Fibroblast of skin of right biceps (primary cell): ENCODE measurements at regions not wholly inside any gene's neighbourhood (a gene's known extent, or its start where the extent isn't known, plus 50 kb on each side); places are given as distances from the start of the nearest gene placed in this dataset.
"Not testable (repeated sequence)": the region's sequence is repeated elsewhere in the genome, so short reads cannot be mapped to it uniquely, and the experiment has no call there.

ENCODE experiments used
- DNase-seq: peaks from one replicate; pipeline ENCODE4 v3.0.0-alpha.2; 2013

DNA sequence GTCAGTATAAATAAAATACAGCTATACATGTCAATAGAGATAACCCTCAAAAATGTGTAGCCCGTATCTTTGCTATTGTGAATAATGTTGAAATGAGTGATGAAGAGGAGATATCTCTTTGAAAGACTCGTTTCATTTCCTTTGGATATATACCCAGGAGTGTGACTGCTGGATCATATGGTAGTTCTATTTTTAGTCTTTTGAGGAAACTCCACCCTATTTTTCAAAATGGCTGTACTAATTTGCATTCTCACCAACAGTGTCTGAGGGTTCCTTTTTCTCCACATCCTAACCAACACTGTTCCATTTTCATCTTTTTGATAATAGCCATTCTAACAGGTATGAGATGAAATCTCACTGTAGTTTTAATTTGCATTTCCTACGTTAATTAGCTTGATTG is 237.5 kb upstream of the GBE1 start:
- no peak for DNase-seq

GRCh38 chr3:81998139-81998755 is 236.8 kb upstream of the GBE1 start:
- peak; percentile 64 for DNase-seq

GRCh38 chr3:81997390-81997789 is 235.9 kb upstream of the GBE1 start:
- no peak for DNase-seq

GRCh38 chr3:81995329-81995728 is 233.9 kb upstream of the GBE1 start:
- DNase-seq: no peak

GRCh38 chr3:81989758-81990157 is 228.3 kb upstream of the GBE1 start:
- DNase-seq: no peak

DNA sequence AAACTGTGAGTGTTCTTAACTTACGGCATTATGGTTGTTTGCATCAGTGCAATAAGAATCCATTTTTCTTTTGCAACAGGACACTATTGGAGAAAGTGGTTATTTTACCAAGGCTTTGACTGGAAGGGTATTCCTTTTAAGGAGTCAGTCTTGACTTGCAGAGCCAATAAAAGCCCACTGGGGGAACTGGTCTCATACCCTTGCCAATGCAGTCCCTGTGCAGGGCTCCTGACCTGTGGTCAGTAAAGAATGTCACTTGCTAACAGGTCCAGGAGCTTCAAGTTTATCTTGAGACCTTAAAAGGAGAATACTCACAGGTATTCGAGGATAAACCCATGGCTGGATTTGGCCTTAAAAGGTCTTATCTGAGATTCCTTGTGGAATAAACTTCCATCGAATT is 227.8 kb upstream of the GBE1 start:
- no peak for DNase-seq

GRCh38 chr3:81987412-81987811 is 226.0 kb upstream of the GBE1 start:
- not testable (repeated sequence) for DNase-seq

GRCh38 chr3:81985996-81986723 is 224.7 kb upstream of the GBE1 start:
- no peak for DNase-seq

DNA sequence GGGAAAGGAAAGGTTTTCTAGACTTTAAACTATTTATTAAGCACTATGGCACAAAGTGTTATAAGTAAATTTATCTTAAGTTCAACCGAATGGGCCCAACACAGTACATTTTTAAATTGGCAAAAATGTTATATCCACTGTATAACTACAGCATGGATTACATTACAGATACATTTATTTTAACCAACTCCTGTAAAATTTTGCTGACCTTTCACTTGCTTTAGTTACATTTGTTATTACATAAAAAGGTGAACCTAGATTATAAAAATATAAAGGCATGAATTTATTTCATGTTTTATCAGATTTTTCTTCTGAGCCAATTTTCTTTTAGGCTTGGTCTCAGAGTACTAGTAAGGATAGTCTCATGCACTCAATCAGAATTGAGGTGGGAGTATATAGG is 221.9 kb upstream of the GBE1 start:
- DNase-seq: no peak

DNA sequence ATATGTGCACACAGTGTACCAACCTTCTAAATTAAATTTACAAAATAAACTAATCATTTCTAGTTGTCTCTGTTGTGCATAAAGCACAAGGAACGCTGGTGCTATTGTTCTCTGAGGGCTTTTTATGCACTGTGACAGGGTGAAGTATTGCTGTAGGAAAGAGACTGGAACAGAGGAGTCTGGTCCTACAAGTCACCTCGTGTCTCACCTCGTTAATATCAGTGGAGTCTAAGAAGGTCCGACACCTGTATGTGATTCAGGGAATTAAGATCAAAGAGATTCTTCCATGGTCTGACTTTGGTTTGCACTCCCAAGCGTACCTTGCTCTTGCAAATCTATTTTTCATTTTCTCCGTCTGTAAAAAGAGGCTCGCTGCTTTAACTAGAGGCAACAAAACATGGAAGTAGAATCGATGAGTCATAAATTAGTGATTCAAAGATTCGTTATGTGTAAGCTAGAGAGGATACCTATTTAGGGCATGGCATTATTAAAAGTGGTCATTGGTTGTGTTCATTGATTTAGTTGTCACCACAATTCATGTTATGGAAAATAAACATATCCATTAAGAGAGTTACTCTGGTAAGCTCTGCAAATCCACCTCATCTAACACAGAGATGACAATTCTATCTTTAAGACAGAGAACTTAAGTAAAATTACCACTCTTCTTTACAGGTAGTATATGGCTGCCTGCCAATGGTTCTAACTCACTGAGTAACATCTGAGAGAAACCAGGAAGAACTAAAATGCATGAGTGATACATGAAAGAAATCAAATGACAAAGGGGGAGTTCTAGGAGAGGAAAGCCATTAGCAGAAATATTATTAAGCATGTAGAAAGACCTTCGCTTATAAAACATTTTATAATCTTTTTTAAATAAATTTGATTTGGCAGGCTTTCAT is 219.4 kb upstream of the GBE1 start:
- peak; percentile 6 for DNase-seq

DNA sequence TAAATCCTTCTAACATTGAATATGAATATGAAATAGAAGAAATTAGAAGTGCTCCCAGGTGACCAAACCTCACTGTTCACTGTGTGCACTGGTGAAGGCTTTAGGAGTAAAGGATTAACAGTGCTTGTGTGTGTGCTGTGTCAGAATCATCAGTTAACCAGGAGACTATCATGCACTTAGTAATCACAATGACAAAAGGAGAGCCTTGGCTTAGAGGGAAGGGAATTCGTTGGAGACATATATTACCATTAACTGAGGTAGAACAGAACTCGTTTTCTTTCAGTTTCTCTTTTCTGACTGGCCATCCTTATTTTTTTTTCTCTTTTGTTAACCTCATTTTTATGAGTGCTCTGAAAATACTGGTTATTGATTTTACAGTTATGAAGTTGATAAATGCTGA is 213.3 kb upstream of the GBE1 start:
- DNase-seq: no peak

DNA sequence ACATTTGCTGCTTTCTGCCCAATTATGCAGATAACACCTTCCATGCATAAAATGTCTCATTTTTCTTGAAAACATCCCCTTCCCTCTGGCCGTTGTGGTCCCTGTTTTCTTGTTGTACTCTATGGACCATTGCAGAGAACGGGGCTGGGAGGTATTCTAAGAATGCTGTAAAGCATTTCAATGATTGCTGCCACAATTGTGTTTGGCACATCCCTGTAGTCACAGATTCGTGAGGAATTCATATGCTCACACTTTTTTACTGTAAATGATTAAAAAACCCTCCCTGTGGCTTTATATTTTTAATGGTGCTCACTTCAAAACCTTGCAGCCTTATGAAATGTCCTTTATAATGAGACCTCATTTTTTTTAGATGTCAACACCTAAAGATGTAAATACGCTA is 207.2 kb upstream of the GBE1 start:
- DNase-seq: peak; percentile 69

- peak; percentile 80 for DNase-seq
Observed at GRCh38 chr3:81967393-81967792, 205.9 kb upstream of the GBE1 start.

- DNase-seq: no peak
Observed at GRCh38 chr3:81965696-81966095, 204.3 kb upstream of the GBE1 start.

GRCh38 chr3:81962396-81962795 is 201.0 kb upstream of the GBE1 start:
- peak; percentile 32 for DNase-seq

- peak; percentile 87 for DNase-seq
Observed at GRCh38 chr3:81958972-81959640, 197.7 kb upstream of the GBE1 start.

DNA sequence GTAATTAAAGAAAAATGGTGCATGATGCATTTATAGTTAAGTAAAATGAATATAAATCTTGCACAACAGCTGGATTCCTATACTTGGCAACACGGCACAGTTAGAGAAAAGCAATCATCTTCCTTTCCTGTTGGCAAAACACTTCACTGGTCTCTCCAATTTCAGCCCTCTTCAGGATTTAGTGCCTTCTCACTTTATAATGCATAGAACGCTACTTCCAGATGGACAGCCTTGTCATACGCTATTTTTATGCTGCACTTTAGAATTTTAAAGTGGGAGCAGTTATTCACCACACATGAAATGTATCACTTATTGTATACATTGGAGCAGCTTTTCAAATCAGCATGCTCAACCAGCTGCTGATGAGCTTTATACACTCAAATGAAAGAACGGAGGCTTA is 194.4 kb upstream of the GBE1 start:
- DNase-seq: peak; percentile 16

GRCh38 chr3:81953111-81953510 is 191.7 kb upstream of the GBE1 start:
- no peak for DNase-seq

DNA sequence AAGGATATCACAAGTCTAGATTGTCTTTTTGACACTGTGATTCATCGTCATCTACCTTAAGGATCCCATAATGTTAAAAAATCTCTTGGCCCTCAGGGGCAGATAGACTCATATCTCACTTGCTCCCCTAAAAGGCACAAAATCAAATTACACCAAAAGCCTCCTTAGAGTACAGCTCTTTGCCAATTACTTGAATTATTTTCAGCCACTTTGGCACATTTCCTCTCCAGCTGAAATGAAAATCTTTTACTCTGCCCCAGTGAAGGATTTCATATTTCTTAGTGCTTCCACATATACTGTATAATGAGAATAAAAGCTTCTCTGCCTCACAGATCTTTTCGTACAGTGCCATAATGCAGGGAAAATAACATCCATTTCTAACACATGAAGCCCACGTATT is 190.7 kb upstream of the GBE1 start:
- DNase-seq: no peak

- no peak for DNase-seq
Observed at GRCh38 chr3:81951636-81952035, 190.2 kb upstream of the GBE1 start.

DNA sequence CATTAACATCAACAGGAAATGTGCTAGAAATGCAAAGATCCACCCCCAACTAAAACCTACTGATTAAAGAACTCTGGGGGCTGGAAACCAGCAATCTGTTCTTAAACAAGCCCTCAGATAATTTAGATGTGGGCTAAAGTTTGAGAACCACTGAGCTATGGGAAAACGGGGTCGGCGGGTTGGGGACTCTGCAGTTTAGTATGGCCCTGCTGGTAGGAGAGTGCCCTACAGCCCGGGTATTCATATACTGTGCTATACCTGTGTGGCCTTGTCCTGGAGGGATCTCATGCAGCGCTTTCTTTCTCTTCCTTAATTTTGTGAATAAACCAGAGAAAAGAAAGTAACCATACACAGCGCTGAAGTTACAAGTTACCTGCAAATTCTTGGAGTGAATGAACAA is 189.7 kb upstream of the GBE1 start:
- no peak for DNase-seq

DNA sequence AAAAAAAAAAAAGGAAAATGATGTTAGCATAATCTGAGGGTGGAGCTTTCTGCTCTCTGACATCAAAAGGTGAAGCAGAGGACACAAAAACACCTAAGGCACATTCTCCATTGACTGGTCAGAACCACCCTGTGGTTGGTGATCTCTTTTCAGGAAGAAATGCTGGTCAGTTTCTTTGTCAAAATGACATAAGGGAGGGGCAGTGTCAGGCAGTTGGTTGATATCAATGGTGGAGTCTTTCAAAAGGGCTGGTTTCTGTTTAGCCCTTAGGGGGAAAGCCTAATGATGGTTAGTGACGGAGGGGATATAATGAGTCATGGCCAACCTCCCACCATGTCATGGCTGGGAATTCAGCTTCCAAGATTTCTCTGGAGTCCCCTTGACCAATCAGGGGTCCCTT is 185.9 kb upstream of the GBE1 start:
- DNase-seq: no peak

- no peak for DNase-seq
Observed at GRCh38 chr3:81938681-81939080, 177.2 kb upstream of the GBE1 start.
